GM12875 (cell line): ENCODE measurements at regions not wholly inside any gene's neighbourhood (a gene's known extent, or its start where the extent isn't known, plus 50 kb on each side); places are given as distances from the start of the nearest gene placed in this dataset.

Source experiments
- H3K4me3 ChIP-seq: one replicate; pipeline ENCODE4 v1.5.1; 2011; ENCODE audit warnings: low read depth, low read length, control low read depth
- TF ChIP-seq, protein P1 (sequence below): IDR thresholded peaks from 2 replicates; pipeline ENCODE4 v1.5.1; 2011; ENCODE audit warnings: low read depth, mild to moderate bottlenecking, control low read depth, inconsistent platforms, low read length, moderate library complexity, borderline replicate concordance; ENCODE audit not compliant: insufficient read depth

DNA sequence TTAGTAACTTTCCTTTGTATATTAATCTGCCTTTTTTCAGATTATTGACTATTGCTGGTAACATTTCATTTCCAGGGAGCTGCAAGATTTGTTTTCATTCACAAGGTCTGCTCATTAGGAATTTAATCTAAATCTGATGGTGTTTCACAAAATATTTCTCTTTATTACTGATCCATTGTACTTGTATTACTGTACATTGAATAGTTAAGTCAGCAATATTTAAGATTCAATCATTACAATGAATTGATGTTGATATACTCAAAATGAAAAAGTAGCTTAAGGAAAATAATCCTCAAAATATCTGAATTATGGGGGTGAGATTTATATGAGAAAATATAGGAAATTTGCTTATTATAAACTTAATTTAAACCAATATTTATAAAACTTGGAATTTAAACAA is 308.6 kb upstream of the PBX1 start:
- H3K4me3 ChIP-seq = no peak overlapping the region
- TF ChIP-seq, protein P1, sequence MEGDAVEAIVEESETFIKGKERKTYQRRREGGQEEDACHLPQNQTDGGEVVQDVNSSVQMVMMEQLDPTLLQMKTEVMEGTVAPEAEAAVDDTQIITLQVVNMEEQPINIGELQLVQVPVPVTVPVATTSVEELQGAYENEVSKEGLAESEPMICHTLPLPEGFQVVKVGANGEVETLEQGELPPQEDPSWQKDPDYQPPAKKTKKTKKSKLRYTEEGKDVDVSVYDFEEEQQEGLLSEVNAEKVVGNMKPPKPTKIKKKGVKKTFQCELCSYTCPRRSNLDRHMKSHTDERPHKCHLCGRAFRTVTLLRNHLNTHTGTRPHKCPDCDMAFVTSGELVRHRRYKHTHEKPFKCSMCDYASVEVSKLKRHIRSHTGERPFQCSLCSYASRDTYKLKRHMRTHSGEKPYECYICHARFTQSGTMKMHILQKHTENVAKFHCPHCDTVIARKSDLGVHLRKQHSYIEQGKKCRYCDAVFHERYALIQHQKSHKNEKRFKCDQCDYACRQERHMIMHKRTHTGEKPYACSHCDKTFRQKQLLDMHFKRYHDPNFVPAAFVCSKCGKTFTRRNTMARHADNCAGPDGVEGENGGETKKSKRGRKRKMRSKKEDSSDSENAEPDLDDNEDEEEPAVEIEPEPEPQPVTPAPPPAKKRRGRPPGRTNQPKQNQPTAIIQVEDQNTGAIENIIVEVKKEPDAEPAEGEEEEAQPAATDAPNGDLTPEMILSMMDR = no peak

DNA sequence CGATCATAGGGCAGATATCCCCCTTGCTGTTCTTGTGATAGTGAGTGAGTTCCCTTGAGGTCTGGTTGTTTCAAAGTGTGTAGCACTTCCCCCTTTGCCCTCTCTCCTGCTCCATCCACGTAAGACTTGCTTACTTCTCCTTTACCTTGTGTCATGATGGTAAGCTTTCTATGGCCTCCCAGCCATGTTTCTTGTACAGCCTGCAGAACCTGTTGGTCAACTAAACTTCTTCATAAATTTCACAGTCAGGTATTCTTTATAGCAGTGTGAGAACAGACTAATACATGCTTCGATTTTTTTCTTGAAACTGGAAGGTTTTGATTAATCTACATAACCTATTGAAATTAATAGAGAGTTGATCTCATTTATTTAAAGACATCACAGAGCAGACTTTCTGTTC is 302.5 kb upstream of the PBX1 start:
- H3K4me3 ChIP-seq = no peak overlapping the region
- TF ChIP-seq, protein P1 = no peak

DNA sequence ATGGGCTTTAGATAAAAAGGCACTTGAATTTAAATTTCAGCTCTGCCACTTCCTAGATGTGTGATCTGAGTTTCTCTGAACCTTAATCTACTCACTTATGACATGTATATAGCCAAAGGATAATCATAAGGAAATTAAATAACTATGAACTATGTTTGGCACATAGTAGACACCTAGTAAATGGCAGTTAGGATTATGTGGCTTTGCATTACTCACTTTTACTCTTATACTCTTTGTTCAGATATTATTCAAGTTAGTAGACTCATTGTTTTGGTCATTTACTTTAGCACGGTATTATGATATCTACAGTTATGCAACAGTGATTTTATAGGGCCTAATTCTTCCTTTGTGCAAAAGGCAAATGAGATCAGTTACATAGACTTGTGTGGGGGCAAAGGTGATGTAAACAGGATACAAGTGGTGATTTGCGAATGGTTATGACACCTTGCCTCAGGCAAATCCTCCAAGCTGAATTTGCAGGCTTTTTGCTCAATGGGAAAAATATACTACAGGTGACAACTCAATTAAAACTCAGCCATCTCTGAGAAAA is 297.2 kb upstream of the PBX1 start:
- TF ChIP-seq, protein P1 = no peak
- H3K4me3 ChIP-seq = no peak overlapping the region

DNA sequence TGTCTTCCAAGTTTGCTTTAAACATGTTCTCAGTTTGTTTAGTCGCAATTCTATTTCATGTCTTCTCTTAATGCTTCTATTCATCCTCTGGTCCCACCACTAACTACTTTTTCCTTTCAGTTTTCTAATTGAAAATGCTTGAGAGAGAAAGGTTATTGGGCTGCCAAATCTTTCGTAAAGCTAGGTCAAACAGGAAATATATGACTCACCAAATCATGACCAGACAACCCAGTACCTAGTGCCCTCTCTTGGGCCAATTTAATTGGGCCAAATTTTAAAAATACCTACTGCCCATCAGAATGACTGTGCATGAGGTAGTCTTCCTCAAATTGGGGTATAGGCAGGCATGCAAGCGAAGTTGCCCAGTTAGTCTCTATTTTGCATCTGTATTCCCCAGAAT is 295.4 kb upstream of the PBX1 start:
- H3K4me3 ChIP-seq = no peak overlapping the region
- TF ChIP-seq, protein P1 = no peak

DNA sequence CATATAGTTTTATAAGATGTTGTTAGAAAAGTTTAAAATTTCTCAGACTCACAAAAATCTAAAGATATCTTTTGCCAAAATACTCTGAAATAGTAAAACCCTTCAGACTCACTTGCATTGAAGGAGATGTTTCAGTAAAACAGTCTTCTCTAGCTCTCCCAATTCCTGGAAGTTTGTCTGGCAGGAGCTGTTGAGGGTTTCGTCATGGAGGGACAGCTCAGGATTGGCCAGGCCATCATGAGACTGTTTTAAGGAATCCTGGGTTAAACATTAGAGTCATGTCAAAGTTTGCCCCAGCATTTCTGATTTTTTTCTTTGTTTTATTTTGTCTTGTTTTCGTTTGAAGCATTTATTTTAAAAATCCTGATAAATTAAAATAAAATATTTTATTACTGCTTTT is 293.8 kb upstream of the PBX1 start:
- TF ChIP-seq, protein P1 = no peak
- no peak overlapping the region for H3K4me3 ChIP-seq

DNA sequence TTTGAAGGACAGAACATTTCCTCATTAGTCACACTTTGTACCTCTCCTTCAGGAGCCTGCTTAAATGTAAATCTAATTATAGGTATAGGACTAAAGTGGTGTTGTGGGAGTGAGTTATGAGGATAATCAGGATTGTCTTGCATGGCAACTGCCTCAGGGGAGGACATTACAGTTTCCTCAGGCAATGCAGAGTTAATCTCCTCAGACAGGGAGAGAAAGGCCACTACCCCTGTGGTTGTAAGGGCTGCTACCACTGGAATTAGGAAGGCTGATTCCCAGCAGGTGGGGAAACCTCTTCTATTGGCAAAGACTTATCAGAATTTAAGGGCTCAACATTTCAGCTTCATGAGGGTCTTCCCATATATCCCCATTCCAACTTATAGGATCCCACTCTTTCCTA is 286.8 kb upstream of the PBX1 start:
- TF ChIP-seq, protein P1 = no peak
- no peak overlapping the region for H3K4me3 ChIP-seq

DNA sequence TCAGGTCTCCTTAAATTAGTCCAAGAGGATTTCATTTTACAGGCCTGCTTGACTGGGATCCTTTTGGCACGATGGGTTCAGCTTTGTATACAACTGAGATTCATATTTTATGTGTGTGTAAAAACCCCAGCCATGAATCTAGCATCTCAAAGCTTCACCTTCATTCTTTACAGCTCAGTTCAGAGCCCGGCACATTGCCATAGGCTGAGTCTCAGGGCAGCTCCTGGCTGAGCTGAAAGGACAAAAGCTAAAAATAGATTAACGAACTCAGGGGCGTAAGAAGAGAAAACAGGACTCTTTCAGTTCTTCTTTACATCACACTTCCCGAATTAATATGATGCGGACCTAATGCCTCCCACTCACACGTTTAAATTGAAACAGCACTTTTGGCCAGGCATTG is 262.8 kb upstream of the PBX1 start:
- TF ChIP-seq, protein P1 = no peak

More for the DNA sequence above, 262.8 kb upstream of the PBX1 start:
- no peak overlapping the region for H3K4me3 ChIP-seq
